ENCODE measurements at regions not wholly inside any gene's neighbourhood (a gene's known extent, or its start where the extent isn't known, plus 50 kb on each side); places are given as distances from the start of the nearest gene placed in this dataset.
"Not testable (repeated sequence)": the region's sequence is repeated elsewhere in the genome, so short reads cannot be mapped to it uniquely, and the experiment has no call there.

DNA sequence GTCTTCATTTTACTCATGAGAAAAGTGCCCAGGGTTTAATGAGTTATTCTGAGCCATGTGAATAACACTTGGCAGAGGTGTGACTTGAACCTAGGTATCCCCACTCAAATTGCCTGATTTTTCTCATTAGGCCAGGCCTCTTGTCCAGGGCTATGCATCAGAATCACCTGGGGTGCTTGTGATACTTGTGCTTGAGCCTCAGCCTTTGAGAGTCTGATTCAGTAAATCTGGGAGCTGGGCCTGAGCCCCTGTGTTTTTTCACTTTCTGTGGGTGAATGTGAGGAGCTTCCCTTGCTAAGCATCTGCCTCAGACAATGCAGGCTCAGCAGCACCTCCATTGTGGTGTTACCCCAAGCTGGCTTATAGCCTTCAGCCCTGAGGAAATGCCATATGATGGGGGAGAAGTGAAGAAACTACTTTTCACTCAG lies 127.1 kb downstream of the S1PR1 start:
- ATAC-seq (ENCODE audit: poor library complexity) (no peak), DNase-seq (no peak)
- intact Hi-C loops (cut with DNase I), result no loop called here

GRCh38 chr1:101364370-101365120 lies 127.7 kb downstream of the S1PR1 start:
- DNase-seq (no peak), ATAC-seq (ENCODE audit: poor library complexity) (no peak)
- intact Hi-C loops (cut with DNase I), result no loop called here

DNA sequence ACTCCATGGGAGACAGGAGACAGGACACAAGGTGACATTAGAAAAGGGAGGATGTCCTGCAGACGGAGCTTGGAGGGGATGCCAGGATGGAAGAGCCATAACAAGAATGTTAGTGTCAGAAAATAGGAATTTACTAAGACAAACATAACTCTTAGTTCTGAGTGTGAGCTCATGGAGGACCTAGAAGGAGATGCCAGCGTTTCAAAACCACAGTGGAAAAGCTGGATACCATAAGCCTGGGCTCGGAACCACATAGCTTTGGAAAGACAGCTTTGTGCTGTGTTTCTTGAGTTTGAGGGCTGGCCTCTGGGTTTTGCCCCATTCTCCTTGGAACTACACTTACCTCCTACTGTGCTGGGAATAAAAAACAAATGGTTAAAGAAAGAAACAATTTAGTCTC lies 128.4 kb downstream of the S1PR1 start:
- DNase-seq (no peak), ATAC-seq (ENCODE audit: poor library complexity) (no peak)
- intact Hi-C loops (cut with DNase I), result no loop called here

GRCh38 chr1:101365878-101366277 lies 129.1 kb downstream of the S1PR1 start:
- intact Hi-C loops (cut with DNase I), result no loop called here
- ATAC-seq (ENCODE audit: poor library complexity), result no peak
- DNase-seq, result no peak

GRCh38 chr1:101366513-101367215 lies 129.8 kb downstream of the S1PR1 start:
- intact Hi-C loops (cut with DNase I), result no loop called here
- DNase-seq, result no peak
- ATAC-seq (ENCODE audit: poor library complexity), result no peak

DNA sequence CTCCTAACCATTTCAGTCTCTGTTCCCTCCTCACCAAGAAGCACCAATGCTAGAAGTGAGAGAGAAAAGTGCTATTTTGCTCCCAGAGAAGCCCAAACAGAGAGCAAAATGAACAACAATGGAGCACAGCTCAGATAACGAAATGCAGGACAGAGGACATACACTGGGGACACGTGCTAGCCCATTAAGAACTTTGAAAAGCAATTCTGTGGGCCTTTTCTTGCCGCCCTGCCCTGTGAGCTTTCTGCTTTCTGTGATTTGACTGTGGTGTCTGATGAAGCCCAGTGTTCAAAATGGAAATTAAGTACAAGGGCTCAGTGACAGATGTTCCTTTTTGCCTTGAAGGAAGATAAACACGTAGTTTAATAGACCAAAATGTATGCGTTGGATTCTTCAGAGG lies 130.8 kb downstream of the S1PR1 start:
- DNase-seq, result no peak
- no peak for ATAC-seq (ENCODE audit: poor library complexity)
- intact Hi-C loops (cut with DNase I), result no loop called here

DNA sequence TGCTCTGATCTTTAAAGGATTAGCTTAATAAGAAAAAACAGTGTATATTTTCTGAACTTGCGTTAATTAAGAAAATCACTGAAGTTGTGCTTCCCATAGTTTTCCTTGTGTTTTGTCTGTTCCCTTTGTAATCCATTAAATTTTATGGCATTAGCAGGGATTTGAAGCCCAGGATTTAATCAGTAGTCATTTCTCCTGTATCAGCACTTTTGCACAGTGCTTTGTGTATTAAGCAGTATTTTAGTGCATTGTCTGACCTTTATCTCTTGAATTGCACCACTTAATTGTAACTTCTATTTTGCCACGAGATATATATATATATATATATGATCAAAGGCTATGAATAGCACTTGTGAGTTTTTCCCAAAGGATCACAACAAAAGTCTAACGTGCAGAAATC lies 133.7 kb downstream of the S1PR1 start:
- ATAC-seq (ENCODE audit: poor library complexity) (no peak), DNase-seq (no peak)
- intact Hi-C loops (cut with DNase I), result no loop called here

DNA sequence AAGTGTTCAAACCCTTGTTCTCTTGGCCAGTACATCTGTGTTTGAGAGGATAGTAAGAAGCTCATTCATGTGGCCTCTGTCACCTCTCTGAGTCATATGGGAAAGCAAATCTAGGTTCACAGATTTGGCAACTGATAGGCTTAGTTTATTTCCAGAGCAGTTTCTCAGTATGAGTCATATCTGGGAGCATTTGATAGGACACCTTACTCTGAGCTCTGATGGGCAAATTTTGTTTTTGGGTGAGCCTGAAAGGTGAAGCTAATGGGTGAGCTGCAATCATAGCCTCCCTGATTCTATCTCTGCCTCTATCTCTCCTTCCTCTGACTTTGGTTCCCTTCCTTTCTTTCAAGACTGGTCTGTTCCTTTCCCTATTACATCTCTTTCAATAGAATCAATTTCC lies 134.4 kb downstream of the S1PR1 start:
- intact Hi-C loops (cut with DNase I), result no loop called here
- DNase-seq, result no peak
- ATAC-seq (ENCODE audit: poor library complexity), result no peak

DNA sequence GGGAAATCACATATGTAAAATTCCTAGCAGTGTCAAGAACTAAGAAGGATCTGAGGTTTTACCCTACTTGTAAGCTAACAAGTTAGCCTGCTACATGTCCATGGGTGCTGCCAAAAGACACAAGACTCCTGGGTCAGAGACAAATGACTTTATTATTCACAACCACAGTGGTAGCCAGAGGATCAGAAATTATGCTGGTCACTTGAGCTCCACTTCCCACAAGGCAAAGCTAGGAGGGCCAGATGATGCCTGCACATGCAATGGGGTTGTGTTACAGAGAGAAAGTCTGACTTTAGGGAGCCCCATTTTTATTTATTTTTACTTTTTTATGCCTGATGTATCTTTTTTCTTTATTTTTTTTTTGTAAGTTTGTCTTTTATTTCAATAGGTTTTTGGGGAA lies 136.8 kb downstream of the S1PR1 start:
- intact Hi-C loops (cut with DNase I), result no loop called here
- ATAC-seq (ENCODE audit: poor library complexity) (no peak), DNase-seq (no peak)

DNA sequence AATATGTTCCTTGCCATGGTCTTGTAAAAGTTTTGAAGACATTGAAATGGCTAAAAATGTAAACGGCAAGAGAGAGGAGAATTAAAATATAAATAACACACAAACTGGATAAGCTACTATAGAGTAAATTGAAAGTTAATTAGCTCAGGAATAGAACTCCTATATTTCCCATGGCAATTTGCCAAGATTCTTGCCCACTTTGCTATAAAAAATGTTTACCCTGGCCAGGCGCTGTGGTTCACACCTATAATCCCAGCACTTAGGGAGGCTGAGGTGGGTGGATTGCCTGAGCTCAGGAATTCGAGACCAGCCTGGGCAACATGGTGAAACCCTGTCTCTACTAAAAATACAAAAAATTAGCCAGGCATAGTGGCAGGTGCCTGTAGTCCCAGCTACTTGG lies 138.6 kb downstream of the S1PR1 start:
- ATAC-seq (ENCODE audit: poor library complexity); intact Hi-C loops (cut with DNase I): not testable (repeated sequence)

DNA sequence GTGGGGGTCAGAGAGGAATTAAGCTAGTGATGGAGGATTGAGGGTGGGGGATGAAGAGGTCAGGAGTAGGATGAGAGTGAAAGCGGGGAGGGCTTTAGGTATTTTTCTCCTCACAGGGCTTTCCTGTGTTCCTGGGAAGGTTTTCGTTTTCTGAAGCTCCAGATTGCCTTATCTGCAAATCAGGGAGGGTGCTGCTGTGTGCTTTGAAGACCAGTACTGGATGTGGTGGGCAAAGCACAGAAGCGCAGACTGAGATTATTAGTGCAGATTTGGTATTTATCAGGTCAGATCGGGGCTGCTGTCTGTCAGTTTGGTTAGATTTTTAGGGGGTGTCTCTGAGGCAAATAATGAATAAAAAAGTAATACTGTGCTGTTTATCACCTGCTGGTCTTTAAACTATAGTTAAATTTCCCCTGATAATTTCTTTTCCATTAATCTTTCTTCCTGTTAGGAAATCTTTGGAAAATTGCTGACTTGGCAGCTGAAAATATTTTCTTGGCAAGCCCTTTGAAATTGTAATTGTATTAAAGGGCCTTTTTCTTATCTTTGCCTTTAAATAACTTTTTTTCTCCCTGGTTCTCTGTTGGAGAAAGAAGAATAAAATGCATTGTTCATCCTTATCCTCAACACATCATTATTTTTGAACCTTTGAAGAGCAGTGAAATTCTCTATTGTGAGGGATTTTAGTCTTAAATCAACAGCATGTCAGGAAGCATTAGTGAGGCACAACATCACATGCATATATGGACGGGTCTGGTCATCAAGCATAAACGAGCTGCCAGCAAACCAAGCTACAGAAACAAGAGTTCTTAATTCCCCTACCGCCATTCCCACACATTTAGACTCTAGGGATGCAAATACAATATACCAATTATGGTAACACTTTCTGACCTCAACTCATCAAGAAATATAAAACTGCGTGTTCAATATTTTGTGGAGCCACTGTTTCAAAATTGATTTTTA lies 139.6 kb downstream of the S1PR1 start:
- intact Hi-C loops (cut with DNase I), result no loop called here
- no peak for ATAC-seq (ENCODE audit: poor library complexity)
- no peak for DNase-seq

More for the DNA sequence above, 138.6 kb downstream of the S1PR1 start:
- not testable (repeated sequence) for DNase-seq

- no peak for ATAC-seq (ENCODE audit: poor library complexity)
- intact Hi-C loops (cut with DNase I), result no loop called here
Observed at GRCh38 chr1:101377084-101377835, 140.4 kb downstream of the S1PR1 start.

DNA sequence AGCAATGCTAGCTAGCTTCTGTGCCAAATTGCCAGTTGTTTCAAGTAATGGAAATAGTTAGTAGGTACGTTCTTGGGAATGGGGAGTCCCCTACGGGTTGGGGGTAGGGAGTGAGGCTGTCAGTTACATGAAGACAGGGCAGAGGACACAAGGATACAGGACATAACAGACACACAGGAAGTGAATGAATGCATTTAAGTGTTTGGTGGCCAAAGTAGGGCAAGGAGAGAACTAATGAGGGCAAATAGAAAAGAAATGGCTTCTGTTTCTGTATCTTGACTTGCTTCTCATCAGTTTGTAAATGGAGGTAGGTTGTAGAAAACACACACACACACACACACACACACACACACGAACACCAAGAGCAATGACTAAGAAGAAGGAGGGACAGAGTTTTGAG lies 142.2 kb downstream of the S1PR1 start:
- ATAC-seq (ENCODE audit: poor library complexity) (no peak), DNase-seq (no peak)
- intact Hi-C loops (cut with DNase I), result no loop called here

More at GRCh38 chr1:101377084-101377835, 140.4 kb downstream of the S1PR1 start:
- DNase-seq, result no peak

GRCh38 chr1:101379950-101380349 lies 143.1 kb downstream of the S1PR1 start:
- ATAC-seq (ENCODE audit: poor library complexity) (no peak), DNase-seq (no peak)
- intact Hi-C loops (cut with DNase I), result no loop called here

DNA sequence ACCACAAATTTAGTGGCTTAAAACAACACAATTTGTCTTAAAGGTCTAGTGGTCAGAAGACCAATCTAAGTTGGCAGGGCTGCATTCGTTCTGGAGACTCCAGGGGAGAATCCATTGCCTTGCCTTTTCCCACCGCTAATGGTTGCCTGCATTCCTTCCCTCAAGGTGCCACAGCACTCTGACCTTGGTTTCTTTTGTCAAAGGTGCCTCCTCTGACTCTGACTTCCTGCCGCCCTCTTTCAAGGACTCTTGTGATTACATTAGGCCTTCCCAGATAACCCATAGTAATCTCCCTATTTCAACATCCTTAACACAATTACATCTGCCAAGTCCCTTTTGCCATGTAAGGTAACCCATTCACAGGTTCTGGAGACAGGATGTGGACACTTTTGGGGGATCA lies 145.3 kb downstream of the S1PR1 start:
- intact Hi-C loops (cut with DNase I), result no loop called here
- no peak for ATAC-seq (ENCODE audit: poor library complexity)

GRCh38 chr1:101388904-101389546 lies 152.2 kb downstream of the S1PR1 start:
- DNase-seq (no peak), ATAC-seq (ENCODE audit: poor library complexity) (no peak)
- intact Hi-C loops (cut with DNase I), result no loop called here

More for the DNA sequence above, 145.3 kb downstream of the S1PR1 start:
- DNase-seq, result no peak

GRCh38 chr1:101389547-101389929 lies 152.7 kb downstream of the S1PR1 start:
- ATAC-seq (ENCODE audit: poor library complexity) (no peak), DNase-seq (no peak)
- intact Hi-C loops (cut with DNase I), result no loop called here

DNA sequence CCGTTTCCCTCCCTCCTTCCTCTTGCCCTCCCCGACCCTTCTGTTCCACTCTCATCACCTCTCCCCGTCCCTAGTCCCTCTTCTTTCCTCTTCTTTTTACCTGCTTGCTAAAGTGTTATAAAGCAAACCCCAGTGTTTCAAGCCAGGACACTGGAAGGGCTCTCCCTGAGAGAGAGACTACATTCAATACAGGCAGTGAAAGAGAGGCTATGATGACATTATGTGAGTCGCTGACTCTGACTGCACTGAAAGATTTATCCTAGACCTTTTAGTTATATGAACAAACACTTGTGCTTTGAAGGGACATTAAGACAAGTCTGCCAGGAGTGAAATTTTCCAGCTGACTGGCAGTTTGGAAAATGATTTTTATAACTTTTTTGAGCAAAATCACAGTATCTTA lies 155.7 kb downstream of the S1PR1 start:
- ATAC-seq (ENCODE audit: poor library complexity) (no peak), DNase-seq (no peak)
- intact Hi-C loops (cut with DNase I), result no loop called here
